ENCODE measurements at regions not wholly inside any gene's neighbourhood (a gene's known extent, or its start where the extent isn't known, plus 50 kb on each side); places are given as distances from the start of the nearest gene placed in this dataset.

- H3K9me2 ChIP-seq (ENCODE audit: insufficient read depth), result 0 out of 2 replicates have a peak, but pooled peaks cover 2% of the 10 kb centered on the region
- H3K4me3 Mint-ChIP-seq, result no peak overlapping the region
- DNase-seq (ENCODE audit: low spot score), result no peak
- no peaks in the 10 kb centered on the region for H3K36me3 ChIP-seq (ENCODE audit: insufficient read depth)
- H3K4me1 ChIP-seq (ENCODE audit: insufficient read depth), result no peaks in the 10 kb centered on the region
- no peak overlapping the region for H3K4me3 ChIP-seq
- ATAC-seq, result no peak
- peaks cover 13% of the 10 kb centered on the region; the same call in 2 of the 3 replicates for H3K9me3 Mint-ChIP-seq
- H3K4me1 Mint-ChIP-seq, result peaks cover 2% of the 10 kb centered on the region; the same call in 1 of the 3 replicates
- no peak overlapping the region for H3K27ac Mint-ChIP-seq
- H3K27me3 ChIP-seq (ENCODE audit: insufficient read depth), result no peaks in the 10 kb centered on the region
- no peak for TF ChIP-seq ZNF462 (CRISPR knock-in tag; IDR thresholded peaks at IDR 0.05)
- no peak for TF ChIP-seq ZNF331 (CRISPR knock-in tag; IDR thresholded peaks at IDR 0.05; ENCODE audit: low read depth)
- no peak for TF ChIP-seq ETS1 (IDR thresholded peaks at IDR 0.05)
- TF ChIP-seq EZH2phosphoT487 (IDR thresholded peaks at IDR 0.05; ENCODE audit: unreplicated experiment), result no peak
- no peak for TF ChIP-seq POLR2AphosphoS5 (IDR thresholded peaks at IDR 0.05; ENCODE audit: low read depth)
- no peak for TF ChIP-seq JUNB (IDR thresholded peaks at IDR 0.05; ENCODE audit: unreplicated experiment)
- TF ChIP-seq CREB1 (CRISPR knock-in tag; IDR thresholded peaks at IDR 0.05; ENCODE audit: low read depth), result no peak
- no peak for TF ChIP-seq NANOG (IDR thresholded peaks at IDR 0.05; ENCODE audit: borderline replicate concordance)
- no peak overlapping the region for H3K4me2 ChIP-seq
- no peaks in the 10 kb centered on the region for H3K27me3 Mint-ChIP-seq (ENCODE audit: insufficient read depth, low read depth, poor library complexity)
- no peaks in the 10 kb centered on the region for H3K79me2 ChIP-seq (replicated peaks; ENCODE audit: insufficient read depth)
- no peak overlapping the region for H2AFZ ChIP-seq
- H4K20me1 ChIP-seq (replicated peaks; ENCODE audit: insufficient read depth), result no peaks in the 10 kb centered on the region
- no peak overlapping the region for H3K27ac ChIP-seq (ENCODE audit: low read depth)
- H3F3A ChIP-seq (replicated peaks; ENCODE audit: low read depth), result no peaks in the 10 kb centered on the region; the same call in 1 of the 2 replicates
- H3K36me3 Mint-ChIP-seq (ENCODE audit: low read depth), result peaks cover 16% of the 10 kb centered on the region; the same call in 2 of the 3 replicates
Measured at GRCh38 chr4:171602638-171603355, 210.4 kb upstream of the GALNTL6 start.

Measured in GM23338 (cell line).